GM18861 (cell line): ENCODE measurements at regions not wholly inside any gene's neighbourhood (a gene's known extent, or its start where the extent isn't known, plus 50 kb on each side); places are given as distances from the start of the nearest gene placed in this dataset.
"Not testable (repeated sequence)": the region's sequence is repeated elsewhere in the genome, so short reads cannot be mapped to it uniquely, and the experiment has no call there.

ENCODE experiments used
- ATAC-seq: cut with Tn5 transposase; IDR thresholded peaks from one replicate; pipeline ENCODE4 v1.9.1; 2021; ENCODE audit not compliant: unreplicated experiment

- ATAC-seq = no peak
These were observed 121.5 kb upstream of the SOD1 start for GRCh38 chr21:31537872-31538576.

- no peak for ATAC-seq
These were observed 123.4 kb upstream of the SOD1 start for GRCh38 chr21:31536138-31536537.

- no peak for ATAC-seq
These were observed 127.5 kb upstream of the SOD1 start for GRCh38 chr21:31531967-31532366.

- ATAC-seq = no peak
These were observed 128.4 kb upstream of the SOD1 start for GRCh38 chr21:31530897-31531705.

GRCh38 chr21:31530364-31530763 is 129.1 kb upstream of the SOD1 start:
- no peak for ATAC-seq

- no peak for ATAC-seq
These were observed 130.1 kb upstream of the SOD1 start for GRCh38 chr21:31529406-31529805.

GRCh38 chr21:31526040-31526439 is 133.5 kb upstream of the SOD1 start:
- ATAC-seq = no peak

- ATAC-seq = no peak
These were observed 135.4 kb upstream of the SOD1 start for GRCh38 chr21:31524140-31524539.

GRCh38 chr21:31521515-31521914 is 138.0 kb upstream of the SOD1 start:
- no peak for ATAC-seq

- ATAC-seq = no peak
These were observed 138.9 kb upstream of the SOD1 start for GRCh38 chr21:31520561-31521098.

GRCh38 chr21:31518580-31518979 is 140.9 kb upstream of the SOD1 start:
- no peak for ATAC-seq

GRCh38 chr21:31517664-31518414 is 141.7 kb upstream of the SOD1 start:
- ATAC-seq = no peak

GRCh38 chr21:31515253-31515652 is 144.2 kb upstream of the SOD1 start:
- ATAC-seq = no peak

GRCh38 chr21:31514598-31514997 is 144.9 kb upstream of the SOD1 start:
- ATAC-seq = no peak

- ATAC-seq = not testable (repeated sequence)
These were observed 146.0 kb upstream of the SOD1 start for GRCh38 chr21:31513541-31513940.

GRCh38 chr21:31511999-31512398 is 147.5 kb upstream of the SOD1 start:
- ATAC-seq = not testable (repeated sequence)

- no peak for ATAC-seq
These were observed 148.2 kb upstream of the SOD1 start for GRCh38 chr21:31511258-31511657.

GRCh38 chr21:31509194-31510017 is 150.1 kb upstream of the SOD1 start:
- no peak for ATAC-seq

GRCh38 chr21:31505975-31506374 is 153.5 kb upstream of the SOD1 start:
- no peak for ATAC-seq

- no peak for ATAC-seq
These were observed 155.6 kb upstream of the SOD1 start for GRCh38 chr21:31503939-31504338.

GRCh38 chr21:31503467-31503866 is 156.0 kb upstream of the SOD1 start:
- ATAC-seq = no peak
